Transverse colon (tissue), 4 donors: ENCODE measurements at regions not wholly inside any gene's neighbourhood (a gene's known extent, or its start where the extent isn't known, plus 50 kb on each side); places are given as distances from the start of the nearest gene placed in this dataset.

Source experiments
- DNase-seq: peaks from one replicate; pipeline ENCODE4 v3.0.0-alpha.2; 2019
- H3K27ac ChIP-seq, 4 donors: fragments of 200-600 bp; sonication (generic); 2 replicates each; pipeline ENCODE4 v1.5.1; 2016 to 2018; ENCODE audit warnings: inconsistent platforms in 4 of 4
- H3K27me3 ChIP-seq: fragments of 200-600 bp; sonication (generic); 2 replicates; pipeline ENCODE4 v1.5.1; 2017; ENCODE audit warnings: inconsistent platforms
- H3K36me3 ChIP-seq, 4 donors: fragments of 200-600 bp; sonication (generic); 2 replicates each; pipeline ENCODE4 v1.5.1; 2017 to 2019; ENCODE audit warnings: inconsistent platforms in 4 of 4
- H3K4me1 ChIP-seq, 4 donors: fragments of 200-600 bp; sonication (generic); 2 replicates each; pipeline ENCODE4 v1.5.1; 2017 to 2020; ENCODE audit warnings: inconsistent platforms in 4 of 4
- H3K4me3 ChIP-seq, 4 donors: fragments of 200-600 bp; sonication (generic); 1 replicate in 1 of 4; 2 replicates in 3 of 4; pipeline versions ENCODE4 v1.5.1 to v1.6.1; 2017 to 2019; ENCODE audit warnings: inconsistent platforms in 4 of 4
- H3K9me3 ChIP-seq, 2 donors: fragments of 200-600 bp; sonication (generic); 2 replicates each; pipeline ENCODE4 v1.5.1; 2017 to 2019; ENCODE audit warnings: inconsistent platforms in 2 of 2
- EP300 ChIP-seq: sonication (generic); formaldehyde crosslinking; IDR thresholded peaks from one replicate; pipeline ENCODE4 v1.6.1; 2017; ENCODE audit warnings: antibody characterized with exemption, low read depth
- POLR2A ChIP-seq: fragments of 450-650 bp; IDR thresholded peaks from one replicate; pipeline ENCODE4 v1.6.1; 2016; ENCODE audit warnings: antibody characterized with exemption, mild to moderate bottlenecking, moderate library complexity
- POLR2AphosphoS5 ChIP-seq, 3 donors: sonication (generic); formaldehyde crosslinking; IDR thresholded peaks; one replicate each; pipeline ENCODE4 v1.6.1; 2016; ENCODE audit warnings: antibody characterized with exemption in 3 of 3
- WGBS, 2 donors: methylation state at CpG; one replicate each; pipeline ENCODE4 v1.1.5; 2018; ENCODE audit warnings: low coverage in 1 of 2; 5-methylcytosine and 5-hydroxymethylcytosine counted together
- in situ Hi-C, 4 donors: fragments of 200-750 bp; cut with MboI; loops; one replicate each; pipeline versions ENCODE4 v1.15.0 to v1.15.1; 2017; ENCODE audit warnings: low sequenced_read_pairs in 3 of 4, low pct_ligation_motif_present in 1 of 4, low pct_unique_long_range_greater_than_20kb in 1 of 4
- intact Hi-C: fragments of 100-400 bp; cut with DNase I; formaldehyde crosslinking; loops from one replicate; pipeline ENCODE4 v1.15.1; 2023; ENCODE audit warnings: low total_unique reads
- TF ChIP-seq, protein P1 (sequence below), 5 experiments: fragments of 200-600 bp in 3 of 5; fragments of 450-650 bp in 2 of 5; sonication (generic) in 3 of 5; IDR thresholded peaks; 1 replicate in 2 of 5; 2 replicates in 3 of 5; pipeline ENCODE4 v1.5.1; 2016 to 2017; ENCODE audit warnings: antibody characterized with exemption in 5 of 5, inconsistent platforms in 3 of 5, mild to moderate bottlenecking in 2 of 5, moderate library complexity in 1 of 5

DNA sequence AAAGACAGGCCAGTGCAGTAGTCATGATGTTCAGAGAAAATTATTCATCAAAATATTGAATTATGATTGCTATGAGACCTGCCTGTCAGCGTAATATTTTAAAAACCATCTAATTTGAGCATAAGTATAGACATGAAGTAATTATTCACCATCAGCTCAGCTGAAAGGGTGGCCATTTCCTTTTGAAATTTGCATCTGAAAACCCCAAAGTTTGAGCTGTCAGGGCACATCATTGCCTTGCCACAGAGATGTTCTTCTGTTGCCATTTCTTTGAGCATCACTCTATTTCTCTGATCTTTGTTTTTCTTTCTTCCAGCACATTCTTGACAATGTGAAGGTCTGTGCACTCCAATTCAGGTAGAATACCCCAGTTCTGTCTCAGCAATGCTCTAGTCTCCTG, 147.5 kb upstream of the RHOBTB1 start:
- H3K4me3 ChIP-seq: no peak overlapping the region
- no peak for DNase-seq
- no peaks in the 10 kb centered on the region for H3K9me3 ChIP-seq
- 76 to 83% methylated on average over 1 of the region's 1 CpG for WGBS, 2 donors
- no peak overlapping the region for H3K27ac ChIP-seq
- H3K4me1 ChIP-seq: no peaks in the 10 kb centered on the region
- intact Hi-C loops (no loop called here), in situ Hi-C loops (no loop called here)
- H3K27me3 ChIP-seq: no peaks in the 10 kb centered on the region
- TF ChIP-seq EP300 (no peak), POLR2A (no peak), POLR2AphosphoS5 (IDR thresholded peaks at IDR 0.05) (no peak)
- TF ChIP-seq, protein P1, sequence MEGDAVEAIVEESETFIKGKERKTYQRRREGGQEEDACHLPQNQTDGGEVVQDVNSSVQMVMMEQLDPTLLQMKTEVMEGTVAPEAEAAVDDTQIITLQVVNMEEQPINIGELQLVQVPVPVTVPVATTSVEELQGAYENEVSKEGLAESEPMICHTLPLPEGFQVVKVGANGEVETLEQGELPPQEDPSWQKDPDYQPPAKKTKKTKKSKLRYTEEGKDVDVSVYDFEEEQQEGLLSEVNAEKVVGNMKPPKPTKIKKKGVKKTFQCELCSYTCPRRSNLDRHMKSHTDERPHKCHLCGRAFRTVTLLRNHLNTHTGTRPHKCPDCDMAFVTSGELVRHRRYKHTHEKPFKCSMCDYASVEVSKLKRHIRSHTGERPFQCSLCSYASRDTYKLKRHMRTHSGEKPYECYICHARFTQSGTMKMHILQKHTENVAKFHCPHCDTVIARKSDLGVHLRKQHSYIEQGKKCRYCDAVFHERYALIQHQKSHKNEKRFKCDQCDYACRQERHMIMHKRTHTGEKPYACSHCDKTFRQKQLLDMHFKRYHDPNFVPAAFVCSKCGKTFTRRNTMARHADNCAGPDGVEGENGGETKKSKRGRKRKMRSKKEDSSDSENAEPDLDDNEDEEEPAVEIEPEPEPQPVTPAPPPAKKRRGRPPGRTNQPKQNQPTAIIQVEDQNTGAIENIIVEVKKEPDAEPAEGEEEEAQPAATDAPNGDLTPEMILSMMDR (IDR thresholded peaks at IDR 0.05): no peak
- H3K36me3 ChIP-seq: no peaks in the 10 kb centered on the region

DNA sequence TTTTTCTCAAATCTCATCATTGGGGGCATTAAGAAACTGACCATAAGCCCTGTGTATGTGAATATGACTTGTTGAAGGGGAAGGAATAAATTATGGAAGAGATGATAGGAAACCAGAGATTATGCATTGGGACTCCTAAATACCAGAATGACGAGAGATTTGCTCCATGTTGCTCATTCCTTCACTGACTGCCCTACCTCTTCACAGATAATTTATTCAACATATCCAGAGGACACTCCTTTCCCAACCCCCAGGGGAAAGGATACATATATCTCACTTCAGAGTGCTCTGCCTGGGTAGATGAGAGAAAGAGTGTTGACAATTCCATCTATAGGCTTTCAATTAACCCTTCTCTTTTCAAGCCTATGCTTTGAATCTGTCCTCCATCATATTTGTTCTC, 145.3 kb upstream of the RHOBTB1 start:
- WGBS, 2 donors: 73 to 80% methylated on average over 1 of the region's 1 CpG
- no peak overlapping the region for H3K27ac ChIP-seq
- no peak overlapping the region for H3K4me3 ChIP-seq
- intact Hi-C loops (no loop called here), in situ Hi-C loops (no loop called here)
- H3K9me3 ChIP-seq: peaks cover 0 to 3% of the 10 kb centered on the region in 2 donors
- TF ChIP-seq POLR2A (no peak), EP300 (no peak), POLR2AphosphoS5 (IDR thresholded peaks at IDR 0.05) (no peak)
- TF ChIP-seq, protein P1 (IDR thresholded peaks at IDR 0.05): no peak
- H3K27me3 ChIP-seq: no peaks in the 10 kb centered on the region
- no peak for DNase-seq
- no peaks in the 10 kb centered on the region for H3K36me3 ChIP-seq
- no peaks in the 10 kb centered on the region for H3K4me1 ChIP-seq

DNA sequence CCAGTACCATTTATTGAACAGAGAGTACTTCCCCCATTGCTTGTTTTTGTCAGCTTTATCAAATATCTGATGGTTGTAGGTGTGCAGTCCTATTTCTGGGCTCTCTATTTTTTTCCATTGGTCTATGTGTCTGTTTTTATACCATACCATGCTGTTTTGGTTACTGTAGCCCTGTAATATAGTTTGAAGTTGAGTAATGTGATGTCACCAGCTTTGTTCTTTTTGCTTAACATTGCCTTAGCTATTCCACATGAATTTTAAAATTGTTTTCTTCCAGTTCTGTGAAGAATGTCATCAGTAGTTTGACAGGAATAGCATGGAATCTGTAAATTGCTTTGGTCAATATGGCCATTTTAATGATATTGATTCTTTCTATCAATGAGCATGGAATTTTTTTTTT, 140.5 kb upstream of the RHOBTB1 start:
- in situ Hi-C loops: no loop called here
- H3K9me3 ChIP-seq: peaks cover 0 to 3% of the 10 kb centered on the region in 2 donors

DNA sequence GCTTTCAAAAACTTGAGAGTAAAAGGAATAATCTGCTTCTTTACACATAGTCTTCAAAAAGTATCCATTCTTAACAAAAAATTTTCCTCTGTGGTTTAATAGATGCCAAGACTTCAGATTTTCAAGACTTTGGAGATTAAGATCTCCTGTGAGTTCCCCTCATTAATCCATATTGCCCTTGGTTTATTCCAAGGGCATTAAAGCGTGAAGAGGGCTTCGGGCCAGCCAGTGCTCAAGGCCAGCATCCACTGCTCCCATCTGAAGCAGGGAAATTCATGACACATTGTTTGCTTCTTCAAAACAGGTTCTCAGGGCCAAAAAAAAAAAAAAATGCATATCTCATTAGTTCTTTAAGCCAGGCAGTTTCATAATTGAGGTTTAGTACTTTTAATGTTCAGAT, 137.3 kb upstream of the RHOBTB1 start:
- no peak overlapping the region for H3K27ac ChIP-seq
- 82 to 94% methylated on average over 2 of the region's 2 CpGs for WGBS, 2 donors
- H3K27me3 ChIP-seq: no peaks in the 10 kb centered on the region
- intact Hi-C loops (no loop called here), in situ Hi-C loops (no loop called here)
- H3K9me3 ChIP-seq: peaks cover 0 to 3% of the 10 kb centered on the region in 2 donors
- no peak for TF ChIP-seq EP300
- no peak for TF ChIP-seq POLR2A
- TF ChIP-seq, protein P1 (IDR thresholded peaks at IDR 0.05): no peak
- no peak for TF ChIP-seq POLR2AphosphoS5 (IDR thresholded peaks at IDR 0.05)
- DNase-seq: no peak
- no peak overlapping the region for H3K4me3 ChIP-seq
- peaks cover 0 to 4% (median 0%) of the 10 kb centered on the region in 4 donors for H3K4me1 ChIP-seq
- H3K36me3 ChIP-seq: no peaks in the 10 kb centered on the region

More for the DNA sequence above, 140.5 kb upstream of the RHOBTB1 start:
- Histone ChIP-seq H3K36me3 (no peaks in the 10 kb centered on the region), H3K27ac (no peak overlapping the region), H3K4me1 (no peaks in the 10 kb centered on the region), H3K27me3 (no peaks in the 10 kb centered on the region), H3K4me3 (no peak overlapping the region)
- intact Hi-C loops: no loop called here
- DNase-seq: no peak
- TF ChIP-seq EP300 (no peak), POLR2A (no peak), POLR2AphosphoS5 (IDR thresholded peaks at IDR 0.05) (no peak)
- TF ChIP-seq, protein P1 (IDR thresholded peaks at IDR 0.05): no peak
